ENCODE measurements at regions not wholly inside any gene's neighbourhood (a gene's known extent, or its start where the extent isn't known, plus 50 kb on each side); places are given as distances from the start of the nearest gene placed in this dataset.

DNA sequence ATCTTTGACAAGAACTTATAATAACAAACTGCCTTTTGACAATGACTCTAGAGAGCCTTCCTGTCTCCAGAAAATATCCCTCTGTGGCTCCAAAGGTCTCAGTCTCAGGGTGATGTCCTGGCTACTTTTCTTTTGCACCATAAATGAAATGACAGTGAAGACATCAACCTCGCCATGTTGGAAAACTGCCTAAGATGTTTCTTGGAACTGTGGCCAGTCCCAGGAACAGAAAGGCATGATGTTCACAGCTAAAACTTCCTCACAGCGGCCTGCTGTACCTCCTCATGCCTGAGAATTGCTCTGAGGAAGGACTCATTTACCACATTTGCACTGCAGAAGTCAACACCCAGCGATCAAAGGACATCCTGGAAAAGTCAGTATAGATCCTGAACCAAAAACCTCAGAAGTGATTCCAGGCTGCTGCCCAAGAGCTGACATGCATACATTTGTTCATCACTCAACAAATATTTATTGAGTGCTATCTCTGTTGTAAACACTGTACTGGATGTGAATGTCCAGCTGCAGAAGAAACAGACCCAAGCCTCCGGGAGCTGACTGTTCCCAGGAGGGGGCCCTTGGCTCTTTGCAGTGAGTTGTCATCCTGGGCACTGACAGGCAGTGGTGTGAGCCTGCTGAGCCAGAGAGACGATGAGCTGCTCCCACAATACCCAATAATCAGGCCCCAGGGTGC is 64.3 kb upstream of the ACSL3 start:
- intact Hi-C loops (cut with DNase I), result no loop called here

DNA sequence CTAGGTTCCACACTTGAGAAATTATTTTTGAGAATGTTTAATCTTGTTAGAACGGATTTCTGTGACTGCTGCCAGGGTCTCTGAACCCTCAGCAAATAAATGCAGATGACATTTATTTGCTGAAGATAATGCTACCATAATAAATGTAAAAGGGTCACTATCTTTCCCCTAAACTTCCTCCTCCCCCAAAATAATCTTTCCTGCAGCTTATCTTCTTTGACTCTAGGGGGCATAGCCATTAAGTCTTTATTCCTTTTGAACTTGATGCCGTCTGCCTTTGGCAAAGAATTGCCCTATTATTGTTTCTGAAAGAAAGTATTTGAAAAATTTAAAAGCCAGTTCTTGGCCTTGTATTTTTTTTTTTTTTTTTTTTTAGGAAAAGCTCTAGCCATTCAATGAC is 63.6 kb upstream of the ACSL3 start:
- no peak for DNase-seq (ENCODE audit: low spot score)
- intact Hi-C loops (cut with DNase I), result no loop called here

More for the DNA sequence above, 64.3 kb upstream of the ACSL3 start:
- DNase-seq (ENCODE audit: low spot score), result no peak

DNA sequence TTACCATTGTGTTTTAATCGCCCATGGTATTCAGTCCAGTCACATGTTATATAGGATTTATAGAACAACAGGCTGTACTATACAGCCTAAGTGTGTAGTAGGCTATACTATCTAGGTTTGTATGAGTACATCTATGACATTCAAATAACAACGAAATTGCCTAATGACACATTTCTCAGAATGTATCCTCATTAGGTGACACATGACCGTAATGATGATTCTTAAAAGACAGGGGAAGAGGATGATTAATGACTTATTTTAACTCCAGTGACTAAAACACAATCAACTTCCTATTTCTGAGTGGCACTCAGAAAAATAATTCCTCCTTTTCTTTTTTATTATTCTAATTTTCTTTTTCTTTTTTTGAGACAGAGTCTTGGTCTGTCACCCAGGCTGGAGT is 63.0 kb upstream of the ACSL3 start:
- intact Hi-C loops (cut with DNase I), result no loop called here

DNA sequence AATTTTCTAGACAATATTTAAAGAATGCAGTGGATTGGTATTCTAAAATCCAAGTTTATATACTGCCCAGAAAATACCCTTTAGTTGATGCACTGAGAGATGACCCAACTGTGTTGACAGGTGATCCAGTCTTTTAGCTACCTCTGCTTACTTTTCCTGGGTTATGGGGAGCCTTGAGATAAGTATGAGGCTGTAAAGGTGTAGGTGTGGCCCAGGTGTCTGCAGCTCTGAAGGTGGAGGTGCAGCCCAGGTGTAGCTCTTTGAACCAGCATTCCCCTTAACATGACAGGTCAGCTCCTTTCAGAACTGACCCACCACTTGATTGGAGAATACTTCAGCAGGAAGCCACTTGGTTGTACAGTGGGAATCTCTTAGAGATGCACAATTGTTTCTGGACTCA is 62.3 kb upstream of the ACSL3 start:
- intact Hi-C loops (cut with DNase I), result no loop called here
- DNase-seq (ENCODE audit: low spot score), result no peak

More for the DNA sequence above, 63.0 kb upstream of the ACSL3 start:
- DNase-seq (ENCODE audit: low spot score), result no peak

DNA sequence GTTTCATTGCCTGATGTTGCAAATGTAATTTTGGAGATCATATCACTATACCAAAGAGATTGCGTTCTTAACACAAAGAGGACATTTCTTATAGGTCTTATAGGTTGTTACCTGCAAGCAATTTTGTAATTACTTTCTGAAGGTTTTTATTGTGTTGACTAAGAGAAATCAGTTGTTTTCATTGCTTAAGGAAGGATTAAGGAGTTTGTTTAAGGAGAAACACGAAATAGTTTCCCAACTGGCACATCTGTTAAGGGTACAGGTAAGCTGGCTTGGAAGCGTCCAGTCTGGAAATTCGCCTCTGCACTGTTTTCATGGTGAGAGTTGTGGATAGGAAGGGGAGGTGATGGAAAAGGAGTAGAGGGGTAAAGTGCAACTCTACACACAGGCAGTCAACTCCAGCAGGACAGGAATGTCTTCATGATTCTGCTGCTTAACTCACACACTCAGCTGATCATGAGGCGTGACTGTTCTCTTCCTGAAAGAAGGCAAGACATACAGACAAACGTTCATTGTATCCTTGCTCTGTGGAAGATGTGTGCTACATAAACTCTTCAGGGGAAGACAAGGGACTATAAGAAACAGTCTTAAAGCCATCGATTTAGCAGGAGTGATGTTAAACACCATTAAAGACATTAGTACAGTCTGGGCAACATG is 61.4 kb upstream of the ACSL3 start:
- DNase-seq (ENCODE audit: low spot score), result no peak
- intact Hi-C loops (cut with DNase I), result no loop called here

DNA sequence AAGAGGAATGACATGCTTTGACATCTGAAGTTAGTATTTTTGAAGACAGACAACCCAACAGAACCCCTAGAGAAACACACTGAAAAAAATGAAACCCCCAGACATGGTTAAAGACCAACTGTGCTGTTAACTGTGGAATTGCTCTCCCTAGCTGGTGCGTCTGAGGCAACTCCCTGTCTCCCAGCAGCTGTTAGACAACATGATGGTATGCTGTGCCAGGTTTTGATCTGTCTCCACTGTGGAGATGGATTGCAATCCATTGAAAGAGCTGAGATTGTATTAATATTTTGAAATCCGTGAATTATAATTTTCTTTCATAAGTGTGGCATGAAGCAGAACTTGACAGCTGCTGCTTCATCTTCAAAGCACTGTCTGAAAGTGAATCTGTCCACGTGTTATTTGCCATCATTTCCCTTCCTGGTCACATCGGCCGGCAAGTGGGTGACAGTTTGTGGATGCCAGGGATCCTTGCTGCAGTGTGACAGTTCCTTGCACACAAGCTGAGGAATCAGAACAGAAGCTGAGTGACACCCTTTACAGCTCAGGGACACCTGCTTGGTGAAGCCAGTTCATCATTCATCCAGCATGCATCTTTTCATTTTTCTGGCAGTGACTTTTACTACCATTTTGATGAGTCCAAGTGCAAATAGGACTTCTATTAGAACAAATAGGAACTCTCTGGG is 58.2 kb upstream of the ACSL3 start:
- DNase-seq (ENCODE audit: low spot score), result no peak
- intact Hi-C loops (cut with DNase I), result no loop called here

DNA sequence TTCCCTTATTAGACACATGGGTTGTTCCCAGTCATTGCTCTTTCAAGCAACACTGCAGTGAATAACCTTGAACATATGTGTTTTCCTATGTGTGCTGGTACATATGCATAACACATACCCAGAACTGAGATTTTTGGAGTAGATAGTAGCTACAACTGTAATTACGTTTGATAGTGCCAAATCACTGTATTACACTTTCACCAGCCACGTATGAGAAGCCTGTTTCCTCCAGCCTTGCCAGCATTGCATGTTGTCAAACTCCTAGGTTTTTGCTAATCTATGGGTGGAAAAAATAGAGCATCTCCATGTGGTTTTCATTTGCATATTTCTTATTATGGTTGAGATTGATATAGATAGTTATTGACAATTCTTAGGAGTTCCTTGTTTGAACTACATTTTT is 56.5 kb upstream of the ACSL3 start:
- intact Hi-C loops (cut with DNase I), result no loop called here
- no peak for DNase-seq (ENCODE audit: low spot score)

DNA sequence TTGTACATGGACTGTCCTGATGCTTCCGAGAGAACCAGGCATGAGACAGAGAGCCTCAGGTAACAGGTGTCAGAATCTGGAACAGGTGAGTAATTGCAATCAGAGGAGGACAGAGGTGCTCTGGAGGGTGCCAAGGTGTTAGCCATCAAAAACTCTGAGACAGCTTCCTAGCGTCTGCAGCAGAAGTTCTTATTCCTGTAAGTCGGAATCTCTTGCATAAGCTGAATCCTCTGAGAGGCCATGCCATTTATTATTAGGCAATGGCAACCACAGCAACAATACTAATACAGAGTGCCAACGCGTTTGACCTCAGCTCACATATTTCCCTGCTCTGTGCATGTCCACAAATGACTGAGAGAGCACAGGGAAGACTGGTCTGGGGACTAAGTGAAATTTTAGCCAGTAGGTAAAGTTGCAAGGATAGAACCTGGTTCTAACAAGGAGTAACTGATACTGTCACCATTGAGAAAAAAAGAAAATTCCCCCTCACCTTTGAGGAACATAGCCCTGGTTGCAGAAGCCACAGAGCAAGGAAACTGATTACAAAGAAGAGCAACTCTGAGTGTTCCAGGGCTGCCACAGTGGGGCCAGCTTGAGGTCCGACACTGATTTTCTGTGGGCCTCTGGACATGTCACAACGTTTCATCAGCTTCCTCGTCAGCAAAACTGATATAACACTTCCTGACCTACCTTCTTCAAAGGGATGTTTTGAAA is 55.1 kb upstream of the ACSL3 start:
- no peak for DNase-seq (ENCODE audit: low spot score)
- intact Hi-C loops (cut with DNase I), result no loop called here

DNA sequence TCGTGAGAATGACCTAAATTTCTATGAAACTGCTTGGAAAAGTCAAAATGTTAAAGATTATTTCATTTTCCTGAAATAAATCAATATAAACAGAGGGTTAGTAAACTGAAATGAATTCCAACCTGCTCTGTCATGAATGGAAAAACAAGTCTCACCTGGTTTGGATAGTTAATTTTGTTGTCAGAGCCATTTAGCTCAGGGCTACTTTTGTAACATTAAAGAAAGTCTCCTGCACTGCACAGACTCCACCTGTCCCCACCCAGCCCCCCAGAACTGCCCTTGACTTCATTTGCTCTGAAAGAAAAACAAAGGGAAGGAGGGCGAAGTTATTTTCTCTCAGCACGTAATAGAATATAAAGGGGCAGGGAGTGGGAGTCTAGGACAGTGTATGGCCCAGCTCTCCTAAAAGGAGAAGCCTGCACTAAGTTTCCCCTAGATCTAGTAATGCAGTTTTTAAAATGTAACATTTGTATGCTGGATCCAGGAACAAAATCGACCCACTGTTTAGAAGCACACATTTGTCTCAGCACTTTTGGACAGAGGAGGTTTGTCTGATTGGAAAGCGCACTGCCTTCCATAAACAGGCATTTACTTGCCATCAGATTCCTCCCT is 54.2 kb upstream of the ACSL3 start:
- no peak for DNase-seq (ENCODE audit: low spot score)
- intact Hi-C loops (cut with DNase I), result no loop called here

DNA sequence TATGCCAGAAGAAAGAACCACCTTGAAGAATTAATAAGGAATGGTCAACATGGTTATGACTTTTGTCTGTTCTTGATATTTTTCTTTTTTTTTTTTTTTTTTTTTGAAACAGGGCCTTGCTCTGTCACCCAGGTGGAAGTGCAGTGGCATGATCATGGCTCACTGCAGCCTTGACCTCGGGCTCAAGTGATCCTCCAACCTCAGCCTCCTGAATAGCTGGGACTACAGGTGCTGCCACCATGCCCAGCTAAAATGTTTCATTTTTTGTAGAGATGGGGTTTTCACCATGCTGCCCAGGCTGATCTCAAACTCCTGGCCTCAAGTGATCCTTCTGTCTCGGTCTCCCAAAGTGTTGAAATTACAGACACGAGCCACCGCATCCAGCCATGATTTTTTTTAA is 53.4 kb upstream of the ACSL3 start:
- no peak for DNase-seq (ENCODE audit: low spot score)
- intact Hi-C loops (cut with DNase I), result no loop called here

DNA sequence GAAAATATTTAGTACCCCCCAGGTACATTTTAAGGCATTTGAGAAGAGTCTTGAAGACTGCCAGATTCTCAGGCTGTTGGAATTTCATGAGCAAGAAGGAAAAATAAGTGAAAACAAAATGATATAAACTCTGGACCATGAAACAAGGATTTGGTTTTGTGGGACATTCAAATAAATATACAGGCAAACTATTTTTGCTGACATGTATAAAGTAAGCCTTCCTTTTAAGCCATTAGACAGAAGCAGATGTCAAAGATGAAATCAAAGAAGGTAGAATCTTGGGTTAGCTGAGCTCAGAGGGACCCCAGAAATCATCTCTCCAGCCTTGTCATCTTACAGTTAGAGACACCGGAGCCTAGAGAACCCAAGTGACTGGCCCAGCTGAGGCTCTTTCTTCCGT is 51.3 kb upstream of the ACSL3 start:
- DNase-seq (ENCODE audit: low spot score), result no peak
- intact Hi-C loops (cut with DNase I), result no loop called here

DNA sequence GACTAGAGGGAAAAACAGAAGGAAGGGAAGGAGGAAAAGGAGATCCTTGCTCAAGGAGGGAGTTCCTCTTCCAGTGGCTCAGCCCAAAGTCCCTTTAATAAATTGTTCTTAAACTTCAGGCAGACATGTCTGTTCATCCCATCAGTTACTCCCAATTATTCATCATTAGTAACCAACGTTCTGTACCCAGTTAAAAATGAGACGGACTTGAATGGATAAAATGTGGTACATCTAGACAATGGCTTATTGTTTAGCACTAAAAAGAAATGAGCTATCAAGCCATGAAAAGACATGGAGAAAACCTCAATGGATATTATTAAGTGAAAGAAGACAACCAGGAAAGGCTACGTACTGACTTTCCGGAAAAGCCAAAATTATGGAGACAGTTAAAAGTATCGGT is 50.8 kb upstream of the ACSL3 start:
- DNase-seq (ENCODE audit: low spot score), result no peak
- intact Hi-C loops (cut with DNase I), result loop anchor here in 1 of 2 donors (5.0 to 10.0 kb wide), 2 partner anchors 912 to 1385 kb away; no protein-coding TSS in a partner anchor
